WERI-Rb-1 (cell line): ENCODE measurements at regions not wholly inside any gene's neighbourhood (a gene's known extent, or its start where the extent isn't known, plus 50 kb on each side); places are given as distances from the start of the nearest gene placed in this dataset.
"Not testable (repeated sequence)": the region's sequence is repeated elsewhere in the genome, so short reads cannot be mapped to it uniquely, and the experiment has no call there.

Experiments
- DNase-seq: peaks from one replicate; pipeline ENCODE4 v3.0.0-alpha.2; 2020
- H3K27ac ChIP-seq: fragments of 250-450 bp; sonication (Bioruptor Pico); 2 replicates; pipeline ENCODE4 v1.5.1; 2020; ENCODE audit warnings: mild to moderate bottlenecking, moderate library complexity
- H3K27me3 ChIP-seq: fragments of 250-450 bp; sonication (Bioruptor Pico); 2 replicates; pipeline ENCODE4 v1.5.1; 2021; ENCODE audit warnings: mild to moderate bottlenecking, low read depth, moderate library complexity; ENCODE audit not compliant: insufficient read depth, severe bottlenecking
- H3K36me3 ChIP-seq: fragments of 250-450 bp; sonication (Bioruptor Pico); 2 replicates; pipeline ENCODE4 v1.5.1; 2020; ENCODE audit warnings: mild to moderate bottlenecking, moderate library complexity
- H3K4me3 ChIP-seq: 2 replicates; pipeline ENCODE4 v1.5.1; 2011; ENCODE audit warnings: low read depth, mild to moderate bottlenecking, control low read depth, low read length
- H3K9me3 ChIP-seq: fragments of 250-450 bp; sonication (Bioruptor Pico); 2 replicates; pipeline ENCODE4 v1.5.1; 2021; ENCODE audit warnings: mild to moderate bottlenecking, moderate library complexity; ENCODE audit not compliant: severe bottlenecking
- CTCF ChIP-seq: IDR thresholded peaks from 2 replicates; pipeline ENCODE4 v1.5.1; 2011; ENCODE audit warnings: low read depth, mild to moderate bottlenecking, control low read depth, inconsistent platforms, low read length

- Histone ChIP-seq H3K9me3 (no peaks in the 10 kb centered on the region), H3K4me3 (no peak overlapping the region), H3K27me3 (no peaks in the 10 kb centered on the region), H3K27ac (no peak overlapping the region), H3K36me3 (no peaks in the 10 kb centered on the region)
- DNase-seq, result no peak
- no peak for TF ChIP-seq CTCF
Observed at GRCh38 chr3:176274161-176274560, 923.1 kb downstream of the TBL1XR1 start.

GRCh38 chr3:176262071-176262470, 935.2 kb downstream of the TBL1XR1 start:
- DNase-seq, result no peak
- Histone ChIP-seq H3K9me3 (peaks cover 3% of the 10 kb centered on the region), H3K27ac (no peak overlapping the region), H3K4me3 (no peak overlapping the region), H3K36me3 (no peaks in the 10 kb centered on the region), H3K27me3 (no peaks in the 10 kb centered on the region)
- no peak for TF ChIP-seq CTCF

GRCh38 chr3:176247191-176247590, 950.1 kb downstream of the TBL1XR1 start:
- Histone ChIP-seq H3K27me3 (no peaks in the 10 kb centered on the region), H3K4me3 (no peak overlapping the region), H3K27ac (no peak overlapping the region), H3K36me3 (no peaks in the 10 kb centered on the region), H3K9me3 (no peaks in the 10 kb centered on the region)
- TF ChIP-seq CTCF, result no peak
- DNase-seq, result no peak

GRCh38 chr3:176219970-176220369, 977.3 kb downstream of the TBL1XR1 start:
- TF ChIP-seq CTCF, result no peak
- Histone ChIP-seq H3K9me3 (no peaks in the 10 kb centered on the region), H3K4me3 (no peak overlapping the region), H3K27me3 (no peaks in the 10 kb centered on the region), H3K27ac (no peak overlapping the region), H3K36me3 (no peaks in the 10 kb centered on the region)
- DNase-seq, result no peak

GRCh38 chr3:176214758-176215157, 982.5 kb downstream of the TBL1XR1 start:
- Histone ChIP-seq H3K9me3 (no peaks in the 10 kb centered on the region), H3K27me3 (no peaks in the 10 kb centered on the region), H3K4me3 (no peak overlapping the region), H3K36me3 (no peaks in the 10 kb centered on the region), H3K27ac (no peak overlapping the region)
- no peak for DNase-seq
- no peak for TF ChIP-seq CTCF

GRCh38 chr3:176213314-176213713, 984.0 kb downstream of the TBL1XR1 start:
- not testable (repeated sequence) for H3K27ac ChIP-seq, H3K36me3 ChIP-seq, DNase-seq, H3K27me3 ChIP-seq, H3K4me3 ChIP-seq, H3K9me3 ChIP-seq
